Natural killer cell treated with Interleukin-12 subunit alpha and Interleukin-12 subunit beta and Interleukin-15 and Interleukin-18, amount 100 ng/mL, for 72 hours (primary cell): ENCODE measurements at regions not wholly inside any gene's neighbourhood (a gene's known extent, or its start where the extent isn't known, plus 50 kb on each side); places are given as distances from the start of the nearest gene placed in this dataset.
"Not testable (repeated sequence)": the region's sequence is repeated elsewhere in the genome, so short reads cannot be mapped to it uniquely, and the experiment has no call there.

ENCODE experiments used
- ATAC-seq, 2 donors: fragments of 150-1000 bp; cut with Tn5 transposase in 1 of 2; sonication (Bioruptor Pico), chemical (Tn5 transposase) in 1 of 2; 2 replicates each; pipeline ENCODE4 v1.10.0; 2021
- DNase-seq: peaks from one replicate; pipeline ENCODE4 v3.0.0; 2022; ENCODE audit warnings: low spot score
- H3K27ac Mint-ChIP-seq, 2 donors: 1 replicate in 1 of 2; 2 replicates in 1 of 2; pipeline ENCODE4 v1.8.0; 2022; ENCODE audit warnings: mixed read lengths in 2 of 2, mild to moderate bottlenecking in 1 of 2, moderate library complexity in 1 of 2
- H3K27me3 Mint-ChIP-seq, 2 donors: 1 replicate in 1 of 2; 2 replicates in 1 of 2; pipeline ENCODE4 v1.8.0; 2022; ENCODE audit warnings: mixed read lengths in 2 of 2
- H3K36me3 Mint-ChIP-seq: one replicate; pipeline ENCODE4 v1.8.0; 2022; ENCODE audit warnings: mixed read lengths
- H3K4me1 Mint-ChIP-seq, 2 donors: 1 replicate in 1 of 2; 2 replicates in 1 of 2; pipeline ENCODE4 v1.8.0; 2022; ENCODE audit warnings: low read depth in 2 of 2, mixed read lengths in 2 of 2, mild to moderate bottlenecking in 1 of 2
- H3K4me3 Mint-ChIP-seq: one replicate; pipeline ENCODE4 v1.8.0; 2022; ENCODE audit warnings: mixed read lengths
- H3K9me3 Mint-ChIP-seq: 2 replicates; pipeline ENCODE4 v1.8.0; 2022; ENCODE audit warnings: mixed read lengths

- not testable (repeated sequence) for H3K9me3 Mint-ChIP-seq, ATAC-seq, H3K4me3 Mint-ChIP-seq, H3K36me3 Mint-ChIP-seq, DNase-seq, H3K4me1 Mint-ChIP-seq, H3K27ac Mint-ChIP-seq
- peaks cover 4 to 20% of the 10 kb centered on the region in 2 donors for H3K27me3 Mint-ChIP-seq
These were observed 164.4 kb upstream of the AJAP1 start for GRCh38 chr1:4489992-4490391.

- DNase-seq, result no peak
- peak in 1 of 2 donors; percentile 8 for ATAC-seq
- H3K27me3 Mint-ChIP-seq, result peaks cover 2 to 20% of the 10 kb centered on the region in 2 donors
- no peak overlapping the region for H3K27ac Mint-ChIP-seq
- H3K9me3 Mint-ChIP-seq, result no peaks in the 10 kb centered on the region
- no peaks in the 10 kb centered on the region for H3K36me3 Mint-ChIP-seq
- H3K4me1 Mint-ChIP-seq, result no peaks in the 10 kb centered on the region
- H3K4me3 Mint-ChIP-seq, result no peak overlapping the region
These were observed 160.4 kb upstream of the AJAP1 start for GRCh38 chr1:4494027-4494426.

GRCh38 chr1:4494558-4494957 is 159.9 kb upstream of the AJAP1 start:
- no peak overlapping the region for H3K4me3 Mint-ChIP-seq
- no peaks in the 10 kb centered on the region for H3K9me3 Mint-ChIP-seq
- ATAC-seq, result no peak
- DNase-seq, result no peak
- peaks cover 2 to 20% of the 10 kb centered on the region in 2 donors for H3K27me3 Mint-ChIP-seq
- H3K27ac Mint-ChIP-seq, result no peak overlapping the region
- H3K36me3 Mint-ChIP-seq, result no peaks in the 10 kb centered on the region
- no peaks in the 10 kb centered on the region for H3K4me1 Mint-ChIP-seq

GRCh38 chr1:4495809-4496208 is 158.6 kb upstream of the AJAP1 start:
- H3K36me3 Mint-ChIP-seq, result no peaks in the 10 kb centered on the region
- H3K27me3 Mint-ChIP-seq, result peaks cover 2 to 16% of the 10 kb centered on the region in 2 donors
- no peak overlapping the region for H3K4me3 Mint-ChIP-seq
- DNase-seq (no peak), ATAC-seq (no peak)
- no peak overlapping the region for H3K27ac Mint-ChIP-seq
- H3K9me3 Mint-ChIP-seq, result no peaks in the 10 kb centered on the region
- H3K4me1 Mint-ChIP-seq, result no peaks in the 10 kb centered on the region

- Mint-ChIP-seq H3K9me3 (no peaks in the 10 kb centered on the region), H3K4me3 (no peak overlapping the region), H3K27me3 (no peaks in the 10 kb centered on the region), H3K36me3 (no peaks in the 10 kb centered on the region), H3K27ac (no peak overlapping the region), H3K4me1 (no peaks in the 10 kb centered on the region)
- DNase-seq (no peak), ATAC-seq (no peak)
These were observed 154.0 kb upstream of the AJAP1 start for GRCh38 chr1:4500441-4500840.

GRCh38 chr1:4506591-4506990 is 147.8 kb upstream of the AJAP1 start:
- Mint-ChIP-seq H3K27me3 (peaks cover 7 to 12% of the 10 kb centered on the region in 2 donors), H3K27ac (no peak overlapping the region), H3K36me3 (no peaks in the 10 kb centered on the region), H3K4me3 (no peak overlapping the region), H3K9me3 (no peaks in the 10 kb centered on the region), H3K4me1 (no peaks in the 10 kb centered on the region)
- no peak for ATAC-seq
- DNase-seq, result no peak

- Mint-ChIP-seq H3K4me3 (no peak overlapping the region), H3K27ac (no peak overlapping the region), H3K4me1 (no peaks in the 10 kb centered on the region), H3K27me3 (peaks cover 12 to 14% of the 10 kb centered on the region in 2 donors), H3K9me3 (no peaks in the 10 kb centered on the region), H3K36me3 (no peaks in the 10 kb centered on the region)
- DNase-seq, result no peak
- ATAC-seq, result no peak
These were observed 145.2 kb upstream of the AJAP1 start for GRCh38 chr1:4509206-4509605.

- no peak overlapping the region for H3K27ac Mint-ChIP-seq
- H3K4me3 Mint-ChIP-seq, result no peak overlapping the region
- no peak for ATAC-seq
- no peak for DNase-seq
- H3K27me3 Mint-ChIP-seq, result peaks cover 17 to 21% of the 10 kb centered on the region in 2 donors
- no peaks in the 10 kb centered on the region for H3K9me3 Mint-ChIP-seq
- H3K36me3 Mint-ChIP-seq, result no peaks in the 10 kb centered on the region
- H3K4me1 Mint-ChIP-seq, result no peaks in the 10 kb centered on the region
These were observed 144.1 kb upstream of the AJAP1 start for GRCh38 chr1:4510276-4510691.

GRCh38 chr1:4511374-4511773 is 143.0 kb upstream of the AJAP1 start:
- H3K27ac Mint-ChIP-seq, result no peak overlapping the region
- no peaks in the 10 kb centered on the region for H3K36me3 Mint-ChIP-seq
- DNase-seq (no peak), ATAC-seq (no peak)
- peaks cover 17 to 21% of the 10 kb centered on the region in 2 donors for H3K27me3 Mint-ChIP-seq
- H3K9me3 Mint-ChIP-seq, result no peaks in the 10 kb centered on the region
- H3K4me1 Mint-ChIP-seq, result no peaks in the 10 kb centered on the region
- no peak overlapping the region for H3K4me3 Mint-ChIP-seq

GRCh38 chr1:4512636-4513035 is 141.8 kb upstream of the AJAP1 start:
- H3K27ac Mint-ChIP-seq, result no peak overlapping the region

GRCh38 chr1:4513685-4514084 is 140.7 kb upstream of the AJAP1 start:
- H3K4me3 Mint-ChIP-seq, result no peak overlapping the region
- H3K9me3 Mint-ChIP-seq, result no peaks in the 10 kb centered on the region
- H3K27me3 Mint-ChIP-seq, result peaks cover 17 to 27% of the 10 kb centered on the region in 2 donors
- ATAC-seq (no peak), DNase-seq (no peak)
- H3K36me3 Mint-ChIP-seq, result no peaks in the 10 kb centered on the region
- no peaks in the 10 kb centered on the region for H3K4me1 Mint-ChIP-seq
- no peak overlapping the region for H3K27ac Mint-ChIP-seq

More at GRCh38 chr1:4512636-4513035, 141.8 kb upstream of the AJAP1 start:
- DNase-seq (no peak), ATAC-seq (no peak)
- no peaks in the 10 kb centered on the region for H3K36me3 Mint-ChIP-seq
- H3K4me3 Mint-ChIP-seq, result no peak overlapping the region
- H3K9me3 Mint-ChIP-seq, result no peaks in the 10 kb centered on the region
- H3K27me3 Mint-ChIP-seq, result peaks cover 17 to 21% of the 10 kb centered on the region in 2 donors
- H3K4me1 Mint-ChIP-seq, result no peaks in the 10 kb centered on the region

- ATAC-seq (no peak), DNase-seq (no peak)
- Mint-ChIP-seq H3K27ac (no peak overlapping the region), H3K9me3 (no peaks in the 10 kb centered on the region), H3K4me1 (no peaks in the 10 kb centered on the region), H3K27me3 (peaks cover 11 to 32% of the 10 kb centered on the region in 2 donors), H3K36me3 (no peaks in the 10 kb centered on the region), H3K4me3 (no peak overlapping the region)
These were observed 138.6 kb upstream of the AJAP1 start for GRCh38 chr1:4515727-4516289.

GRCh38 chr1:4516596-4516995 is 137.8 kb upstream of the AJAP1 start:
- H3K27me3 Mint-ChIP-seq, result peaks cover 4 to 39% of the 10 kb centered on the region in 2 donors
- ATAC-seq, result no peak
- H3K27ac Mint-ChIP-seq, result no peak overlapping the region
- H3K9me3 Mint-ChIP-seq, result no peaks in the 10 kb centered on the region
- no peak for DNase-seq
- no peaks in the 10 kb centered on the region for H3K4me1 Mint-ChIP-seq
- no peak overlapping the region for H3K4me3 Mint-ChIP-seq
- H3K36me3 Mint-ChIP-seq, result no peaks in the 10 kb centered on the region

- H3K9me3 Mint-ChIP-seq, result no peaks in the 10 kb centered on the region
- H3K27me3 Mint-ChIP-seq, result peaks cover 7 to 37% of the 10 kb centered on the region in 2 donors
- no peak overlapping the region for H3K4me3 Mint-ChIP-seq
- no peak for ATAC-seq
- DNase-seq, result no peak
- H3K27ac Mint-ChIP-seq, result no peak overlapping the region
- no peaks in the 10 kb centered on the region for H3K36me3 Mint-ChIP-seq
- H3K4me1 Mint-ChIP-seq, result no peaks in the 10 kb centered on the region
These were observed 137.0 kb upstream of the AJAP1 start for GRCh38 chr1:4517186-4517954.
